NCI-H1436 (cell line): ENCODE measurements at regions not wholly inside any gene's neighbourhood (a gene's known extent, or its start where the extent isn't known, plus 50 kb on each side); places are given as distances from the start of the nearest gene placed in this dataset.

Experiments
- DNase-seq: peaks from one replicate; lab custom pipeline; 2025; lab: John Stamatoyannopoulos, UW

DNA sequence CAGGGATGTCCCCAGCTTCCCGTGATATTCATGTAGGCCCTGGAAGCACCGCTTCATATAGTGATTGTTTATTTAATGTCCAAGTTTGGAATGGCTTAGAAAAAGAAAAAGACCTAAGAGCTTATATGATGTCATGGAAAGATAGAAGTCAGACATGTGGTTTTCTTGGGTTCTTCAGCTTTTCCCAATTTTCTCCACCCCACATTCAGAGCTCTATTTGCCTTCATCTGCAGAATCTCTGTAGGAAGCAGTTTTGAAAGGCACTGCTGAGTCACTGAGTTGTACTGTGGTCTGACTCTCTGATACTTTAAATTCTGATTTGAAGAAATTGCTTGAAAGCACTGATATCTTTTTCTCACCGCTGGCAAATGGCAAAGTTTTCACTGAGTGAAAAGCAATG lies 120.6 kb upstream of the EDNRA start:
- no peak for DNase-seq

DNA sequence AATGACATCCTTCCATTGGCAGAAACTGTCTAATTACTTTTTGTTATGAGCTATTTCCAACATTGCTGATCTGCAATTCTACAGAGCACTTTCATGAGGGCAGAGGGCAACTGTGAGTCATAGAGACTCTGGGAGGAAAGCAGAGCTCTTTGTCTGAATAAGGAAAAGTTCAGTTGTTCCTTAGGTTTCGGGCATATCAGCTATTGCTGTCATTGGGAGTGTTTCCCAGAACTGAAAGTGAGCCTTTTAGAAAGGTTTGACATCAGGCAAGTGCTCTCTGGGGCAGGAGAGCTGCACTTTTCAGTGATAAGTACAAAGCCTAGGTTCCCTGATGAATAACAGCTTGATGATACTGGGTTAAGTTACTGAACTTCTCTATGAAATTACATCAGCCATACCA lies 119.2 kb upstream of the EDNRA start:
- no peak for DNase-seq

DNA sequence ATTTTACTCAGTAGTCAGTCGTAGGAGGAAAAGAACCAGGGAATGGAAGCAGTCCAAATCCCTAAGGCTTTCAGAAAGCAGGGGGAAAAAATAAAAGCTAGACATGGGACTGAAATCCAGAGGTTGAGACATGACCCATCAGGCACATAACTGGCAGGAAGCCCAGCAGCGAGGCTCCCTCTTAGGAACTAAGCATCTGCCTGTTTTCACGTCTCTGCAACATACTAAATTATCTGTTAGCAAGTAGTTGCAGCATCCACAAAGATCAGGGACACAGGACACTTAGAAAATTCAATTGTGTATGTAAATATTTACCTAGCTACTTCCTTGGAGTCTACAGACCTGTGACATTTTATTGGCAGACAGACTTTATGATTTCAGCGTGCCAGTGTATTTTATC lies 118.0 kb upstream of the EDNRA start:
- DNase-seq, result no peak

GRCh38 chr4:147363514-147363913 lies 117.4 kb upstream of the EDNRA start:
- DNase-seq, result no peak

DNA sequence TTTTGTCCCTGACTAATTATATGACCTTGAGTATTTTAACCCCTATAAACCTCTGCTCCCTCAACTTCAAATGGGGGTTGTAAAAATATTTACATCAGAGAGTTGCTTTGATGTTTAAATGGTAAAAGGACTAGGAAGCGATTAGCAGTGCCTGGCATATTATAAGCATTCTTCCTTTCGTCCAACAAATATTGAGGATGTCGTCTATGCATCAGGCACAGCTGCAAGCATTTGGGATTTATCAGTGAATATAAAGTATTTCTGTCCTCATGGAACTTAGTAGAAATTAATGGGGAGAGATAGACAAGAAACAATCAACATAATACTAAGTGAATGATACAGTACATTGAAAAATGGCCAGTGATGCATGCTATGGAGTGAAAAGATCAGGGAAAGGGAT lies 115.5 kb upstream of the EDNRA start:
- DNase-seq, result no peak

GRCh38 chr4:147366164-147366563 lies 114.7 kb upstream of the EDNRA start:
- DNase-seq, result no peak

- no peak for DNase-seq
Observed at GRCh38 chr4:147367891-147368290, 113.0 kb upstream of the EDNRA start.

- DNase-seq, result no peak
Observed at GRCh38 chr4:147368948-147369347, 111.9 kb upstream of the EDNRA start.

- DNase-seq, result no peak
Observed at GRCh38 chr4:147370473-147370872, 110.4 kb upstream of the EDNRA start.

GRCh38 chr4:147370881-147371280 lies 110.0 kb upstream of the EDNRA start:
- no peak for DNase-seq

DNA sequence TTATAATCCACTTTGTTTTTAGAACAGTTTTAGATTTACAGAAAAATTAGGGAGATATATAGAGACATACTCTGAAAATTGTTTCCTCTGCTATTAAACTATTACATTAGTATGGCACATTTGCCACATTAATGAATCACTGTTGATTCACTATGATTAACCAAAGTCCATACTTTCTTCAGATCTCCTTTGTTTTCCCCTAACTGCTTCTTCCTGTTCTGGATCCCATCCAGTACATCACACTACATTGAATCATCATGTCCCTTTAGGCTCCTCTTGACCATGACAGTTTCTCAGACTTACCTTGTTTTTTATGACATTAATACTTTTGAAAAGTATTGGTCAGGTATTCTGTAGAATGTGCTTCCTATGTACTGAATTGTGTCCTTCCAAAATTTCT lies 109.2 kb upstream of the EDNRA start:
- DNase-seq, result no peak

DNA sequence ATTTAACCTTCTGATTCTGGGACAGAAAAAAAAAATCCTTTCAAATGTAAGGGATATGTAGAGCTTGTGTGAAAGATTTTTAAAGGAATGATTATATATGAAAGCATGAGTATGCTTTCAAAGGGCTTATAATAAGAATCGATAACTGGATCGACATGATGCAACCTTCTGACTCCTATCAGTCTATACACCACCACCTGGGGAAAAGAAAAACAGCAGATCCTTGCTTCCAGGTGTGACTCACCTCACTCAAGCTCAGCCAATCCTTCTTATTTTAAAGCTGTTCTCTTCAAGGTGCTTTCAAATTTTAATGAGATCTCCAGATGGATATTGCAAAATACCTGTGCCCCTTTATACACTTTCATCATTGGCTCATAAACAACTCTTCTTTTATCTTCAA lies 102.1 kb upstream of the EDNRA start:
- DNase-seq, result no peak

GRCh38 chr4:147381749-147382148 lies 99.1 kb upstream of the EDNRA start:
- no peak for DNase-seq

GRCh38 chr4:147388018-147388417 lies 92.9 kb upstream of the EDNRA start:
- DNase-seq, result no peak

DNA sequence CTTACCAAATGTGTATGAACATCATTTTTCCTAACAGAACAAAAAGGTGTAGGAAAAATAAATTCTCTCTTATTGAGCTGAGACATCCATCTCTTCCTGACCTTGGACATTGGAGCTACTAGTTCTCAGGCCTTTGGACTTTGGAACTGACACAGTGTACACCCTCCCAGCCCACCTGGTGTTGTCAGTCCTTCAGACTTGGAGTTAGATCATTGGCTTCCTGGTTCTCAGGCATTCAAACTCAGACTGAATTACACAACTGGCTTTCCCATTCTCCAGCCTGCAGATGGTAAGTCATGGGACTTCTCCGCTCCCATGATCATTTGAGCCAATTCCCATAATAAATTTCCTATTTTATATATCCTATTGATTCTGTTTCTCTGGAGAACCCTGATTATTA lies 84.8 kb upstream of the EDNRA start:
- no peak for DNase-seq

GRCh38 chr4:147398556-147398955 lies 82.3 kb upstream of the EDNRA start:
- DNase-seq, result no peak

DNA sequence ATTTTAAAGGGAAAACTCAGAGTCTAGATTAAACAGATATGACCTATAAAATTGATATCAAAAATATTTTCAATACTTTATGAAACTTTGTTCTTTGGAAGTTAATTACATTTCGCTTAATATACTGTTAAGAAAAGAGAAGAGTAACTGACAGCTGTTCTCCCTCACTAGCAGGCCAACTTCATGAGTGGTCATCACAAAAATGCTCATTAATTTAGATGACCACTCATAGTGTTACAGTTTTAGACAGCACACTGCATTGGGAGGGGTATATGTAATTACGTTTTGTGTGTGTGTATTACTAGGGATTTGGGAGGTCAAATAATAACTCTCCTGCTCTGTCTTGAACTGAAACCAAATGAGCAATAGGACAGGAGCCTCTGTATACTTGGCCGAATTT lies 80.2 kb upstream of the EDNRA start:
- DNase-seq, result no peak

- no peak for DNase-seq
Observed at GRCh38 chr4:147401221-147401620, 79.7 kb upstream of the EDNRA start.

DNA sequence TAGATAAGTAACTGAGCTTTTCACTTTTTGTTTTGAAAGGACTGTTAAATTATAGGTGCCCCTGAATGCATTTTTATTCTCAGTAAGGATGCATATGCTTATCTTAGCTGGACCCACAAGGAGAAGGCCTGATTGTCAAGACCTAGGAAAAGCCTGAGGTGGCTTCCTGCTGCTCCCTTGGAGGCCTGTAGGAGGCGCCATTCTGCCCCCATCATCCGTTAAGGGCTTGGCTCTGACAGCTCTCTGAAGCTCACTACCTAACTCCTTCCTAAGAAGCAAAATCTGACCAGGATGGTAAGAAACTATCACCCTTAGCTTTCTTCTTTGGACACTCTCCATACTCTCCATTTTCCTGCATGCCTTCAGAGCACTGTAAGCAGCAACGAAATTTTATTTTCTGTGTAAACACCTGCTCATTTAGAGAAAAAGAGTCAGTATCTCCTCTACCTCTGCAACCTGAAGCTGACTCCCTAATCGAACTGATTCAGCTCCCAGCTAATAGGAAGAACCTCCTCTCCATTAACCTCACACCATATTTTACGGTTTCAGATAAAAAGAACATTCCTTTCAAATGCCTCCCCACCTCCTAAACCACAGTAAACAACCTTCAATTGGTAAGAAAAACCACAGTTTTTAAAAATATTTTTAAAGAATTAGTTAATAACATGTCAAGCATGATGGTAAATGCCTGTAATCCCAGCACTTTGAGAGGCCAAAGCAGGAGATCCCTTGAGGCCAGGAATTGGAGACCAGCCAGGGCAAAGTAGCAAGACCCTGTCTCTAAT lies 73.4 kb upstream of the EDNRA start:
- DNase-seq, result no peak

DNA sequence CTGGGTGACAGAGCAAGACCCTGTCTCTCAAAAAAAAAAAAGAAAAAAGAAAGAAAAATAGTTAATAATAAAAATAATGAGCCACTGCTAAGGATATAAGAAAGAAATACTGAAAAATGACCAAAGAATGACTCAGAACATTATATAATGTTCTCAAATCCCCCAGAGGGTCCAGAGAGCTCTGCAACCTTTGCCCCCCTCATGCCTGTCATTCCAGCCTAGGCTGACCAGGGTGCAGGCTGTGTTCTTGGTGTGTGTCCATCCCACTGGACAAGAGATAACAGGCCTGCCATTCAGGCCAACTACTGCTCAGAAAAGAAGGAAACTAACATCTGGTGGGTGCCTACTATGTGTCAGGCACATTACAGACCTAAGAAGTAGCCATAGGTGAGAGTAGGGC lies 72.7 kb upstream of the EDNRA start:
- DNase-seq, result no peak

GRCh38 chr4:147409350-147409749 lies 71.5 kb upstream of the EDNRA start:
- DNase-seq, result no peak

- DNase-seq, result no peak
Observed at GRCh38 chr4:147418226-147418625, 62.7 kb upstream of the EDNRA start.

DNA sequence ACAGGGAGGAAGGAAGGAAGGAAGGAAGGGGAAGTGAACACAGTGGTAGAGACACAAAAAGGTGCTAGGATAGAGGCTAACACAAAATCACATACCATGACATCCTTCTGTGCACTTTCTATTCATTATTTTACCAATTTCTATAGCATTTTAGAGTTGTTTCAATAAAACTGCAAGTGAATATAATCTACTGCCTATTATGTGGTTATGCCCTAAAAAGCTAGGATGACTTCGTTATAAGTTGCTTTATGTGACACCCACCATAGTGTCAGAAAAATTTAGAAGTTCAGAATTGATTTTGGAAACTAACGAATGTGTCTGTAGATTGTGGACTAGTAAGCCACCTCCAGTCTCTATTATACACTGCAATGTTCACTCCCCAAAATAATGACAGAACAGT lies 59.4 kb upstream of the EDNRA start:
- DNase-seq, result no peak

GRCh38 chr4:147423229-147423628 lies 57.7 kb upstream of the EDNRA start:
- DNase-seq, result no peak
